ENCODE measurements at regions not wholly inside any gene's neighbourhood (a gene's known extent, or its start where the extent isn't known, plus 50 kb on each side); places are given as distances from the start of the nearest gene placed in this dataset.
"Not testable (repeated sequence)": the region's sequence is repeated elsewhere in the genome, so short reads cannot be mapped to it uniquely, and the experiment has no call there.

DNA sequence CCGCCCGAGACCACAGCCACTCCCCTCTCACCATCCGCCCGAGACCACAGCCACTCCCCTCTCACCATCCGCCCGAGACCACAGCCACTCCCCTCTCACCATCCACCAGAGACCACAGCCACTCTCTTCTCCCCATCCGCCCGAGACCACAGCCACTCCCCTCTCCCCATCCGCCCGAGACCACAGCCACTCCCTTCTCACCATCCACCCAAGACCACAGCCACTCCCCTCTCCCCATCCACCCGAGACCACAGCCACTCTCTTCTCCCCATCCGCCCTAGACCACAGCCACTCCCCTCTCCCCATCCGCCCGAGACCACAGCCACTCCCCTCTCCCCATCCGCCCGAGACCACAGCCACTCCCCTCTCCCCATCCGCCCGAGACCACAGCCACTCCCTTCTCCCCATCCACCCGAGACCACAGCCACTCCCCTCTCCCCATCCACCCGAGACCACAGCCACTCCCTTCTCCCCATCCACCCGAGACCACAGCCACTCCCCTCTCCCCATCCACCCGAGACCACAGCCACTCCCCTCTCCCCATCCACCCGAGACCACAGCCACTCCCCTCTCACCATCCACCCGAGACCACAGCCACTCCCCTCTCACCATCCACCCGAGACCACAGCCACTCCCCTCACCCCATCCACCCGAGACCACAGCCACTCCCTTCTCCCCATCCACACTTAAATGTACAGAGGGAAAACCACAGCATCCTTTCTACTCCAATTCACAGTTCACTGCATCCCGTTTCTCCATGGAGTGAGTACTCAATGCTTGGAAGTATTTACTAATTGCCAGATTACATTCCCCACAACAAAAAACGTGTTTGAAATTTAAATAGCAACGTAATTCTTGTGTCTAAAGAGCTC lies 83.5 kb upstream of the SFSWAP start:
- H3K4me1 ChIP-seq (ENCODE audit: control insufficient read depth, low read depth, low read length) = peaks cover 20% of the 10 kb centered on the region
- H3K36me3 ChIP-seq (ENCODE audit: control insufficient read depth, low read depth, low read length); H3K27ac ChIP-seq (ENCODE audit: low read length); H3K9ac ChIP-seq (ENCODE audit: low read length); H3K27me3 ChIP-seq (ENCODE audit: control insufficient read depth, insufficient read depth, low read length); H3K9me3 ChIP-seq (ENCODE audit: control insufficient read depth, low read depth, low read length): not testable (repeated sequence)
- H3K4me3 ChIP-seq (ENCODE audit: low read length) = peak overlapping the region; percentile 37

DNA sequence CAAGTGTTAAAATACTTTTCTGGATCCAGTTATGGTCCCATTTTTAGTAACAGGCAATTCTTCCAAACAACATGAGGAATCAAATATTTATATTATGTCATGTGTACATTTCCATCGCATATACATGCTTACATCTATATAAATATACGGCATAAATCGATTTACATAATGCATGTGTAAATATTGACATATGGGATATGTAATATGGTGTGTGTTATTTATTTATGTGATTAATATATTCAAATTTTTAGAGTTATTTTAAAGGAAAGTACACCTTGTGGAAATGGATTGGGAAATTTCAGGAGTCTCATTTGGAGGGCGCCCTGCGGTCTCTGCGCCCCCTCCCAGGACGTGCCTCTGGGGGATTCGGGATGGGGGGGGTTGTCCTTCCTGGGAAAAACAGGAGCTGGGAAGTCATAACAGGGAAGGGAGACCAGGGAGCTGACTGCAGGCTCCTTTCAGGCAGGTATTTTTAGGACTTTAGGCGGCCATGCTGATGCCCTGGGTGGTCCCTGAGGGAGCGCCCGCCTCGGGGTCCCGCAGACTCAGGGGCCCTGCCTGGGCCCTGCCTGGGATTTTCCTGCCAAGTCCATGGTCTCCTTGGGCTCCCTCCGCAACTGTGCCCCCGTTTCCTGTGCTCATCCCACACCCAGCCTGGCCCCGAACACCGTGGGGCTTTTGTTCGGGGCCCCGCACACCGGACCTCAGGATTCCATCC lies 82.7 kb upstream of the SFSWAP start:
- Histone ChIP-seq H3K27ac (ENCODE audit: low read length) (no peak overlapping the region), H3K4me3 (ENCODE audit: low read length) (no peak overlapping the region), H3K9ac (ENCODE audit: low read length) (no peak overlapping the region), H3K36me3 (ENCODE audit: control insufficient read depth, low read depth, low read length) (no peaks in the 10 kb centered on the region), H3K4me1 (ENCODE audit: control insufficient read depth, low read depth, low read length) (peaks cover 20% of the 10 kb centered on the region), H3K9me3 (ENCODE audit: control insufficient read depth, low read depth, low read length) (no peaks in the 10 kb centered on the region), H3K27me3 (ENCODE audit: control insufficient read depth, insufficient read depth, low read length) (no peaks in the 10 kb centered on the region)

DNA sequence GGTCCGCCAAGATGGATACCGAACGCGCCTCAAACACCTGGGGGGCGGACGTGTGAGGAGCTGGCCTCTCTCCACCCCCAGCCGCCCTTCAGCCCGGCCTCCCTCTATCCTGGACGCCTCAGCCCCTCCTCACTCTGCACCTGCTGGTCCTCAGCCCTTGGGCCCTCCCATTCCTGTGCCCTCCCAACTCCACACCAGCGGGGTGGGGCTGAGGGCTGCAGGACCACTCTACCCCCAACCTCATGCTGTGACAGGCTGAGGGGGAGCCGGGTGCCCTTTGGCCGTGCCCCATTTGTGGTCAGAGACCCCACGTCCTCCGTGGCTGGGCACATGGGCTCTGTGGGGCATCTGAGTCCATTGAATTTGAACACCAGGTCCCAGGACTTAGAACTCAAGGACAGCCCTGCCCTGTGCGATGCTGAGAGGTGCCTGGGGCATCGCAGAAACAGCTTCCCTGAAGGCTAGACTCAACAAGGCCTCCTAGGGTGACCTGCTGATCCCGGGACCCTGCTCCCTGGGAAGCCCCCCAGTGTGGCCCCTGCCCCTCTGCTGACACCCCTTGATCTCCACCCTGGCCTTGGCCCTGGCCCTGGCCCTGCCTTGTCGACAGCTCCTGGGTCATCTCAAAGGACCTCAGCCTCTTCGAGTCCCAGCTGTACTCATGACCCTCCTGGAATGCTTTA lies 82.0 kb upstream of the SFSWAP start:
- Histone ChIP-seq H3K4me1 (ENCODE audit: control insufficient read depth, low read depth, low read length) (peaks cover 20% of the 10 kb centered on the region), H3K36me3 (ENCODE audit: control insufficient read depth, low read depth, low read length) (no peaks in the 10 kb centered on the region), H3K4me3 (ENCODE audit: low read length) (no peak overlapping the region), H3K9me3 (ENCODE audit: control insufficient read depth, low read depth, low read length) (no peaks in the 10 kb centered on the region), H3K27ac (ENCODE audit: low read length) (no peak overlapping the region), H3K27me3 (ENCODE audit: control insufficient read depth, insufficient read depth, low read length) (no peaks in the 10 kb centered on the region), H3K9ac (ENCODE audit: low read length) (no peak overlapping the region)

DNA sequence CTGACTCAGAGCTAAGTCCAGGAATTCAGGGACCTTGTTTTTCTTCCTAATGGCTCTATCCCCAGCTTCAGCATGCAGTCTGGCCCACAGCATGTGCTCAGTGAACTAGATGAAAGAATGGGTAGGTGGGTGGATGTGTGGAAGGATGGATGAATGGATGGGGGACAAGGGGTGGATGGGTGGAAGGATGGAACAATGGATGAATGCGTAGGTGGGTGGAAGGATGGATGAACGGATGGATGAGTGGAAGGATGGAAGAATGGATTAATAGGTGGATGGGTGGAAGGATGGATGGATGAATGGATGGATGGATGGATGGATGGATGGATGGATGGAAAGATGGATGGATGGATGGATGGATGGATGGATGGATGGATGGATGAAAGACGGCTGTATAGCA lies 79.7 kb upstream of the SFSWAP start:
- Histone ChIP-seq H3K36me3 (ENCODE audit: control insufficient read depth, low read depth, low read length) (no peaks in the 10 kb centered on the region), H3K27ac (ENCODE audit: low read length) (no peak overlapping the region)

DNA sequence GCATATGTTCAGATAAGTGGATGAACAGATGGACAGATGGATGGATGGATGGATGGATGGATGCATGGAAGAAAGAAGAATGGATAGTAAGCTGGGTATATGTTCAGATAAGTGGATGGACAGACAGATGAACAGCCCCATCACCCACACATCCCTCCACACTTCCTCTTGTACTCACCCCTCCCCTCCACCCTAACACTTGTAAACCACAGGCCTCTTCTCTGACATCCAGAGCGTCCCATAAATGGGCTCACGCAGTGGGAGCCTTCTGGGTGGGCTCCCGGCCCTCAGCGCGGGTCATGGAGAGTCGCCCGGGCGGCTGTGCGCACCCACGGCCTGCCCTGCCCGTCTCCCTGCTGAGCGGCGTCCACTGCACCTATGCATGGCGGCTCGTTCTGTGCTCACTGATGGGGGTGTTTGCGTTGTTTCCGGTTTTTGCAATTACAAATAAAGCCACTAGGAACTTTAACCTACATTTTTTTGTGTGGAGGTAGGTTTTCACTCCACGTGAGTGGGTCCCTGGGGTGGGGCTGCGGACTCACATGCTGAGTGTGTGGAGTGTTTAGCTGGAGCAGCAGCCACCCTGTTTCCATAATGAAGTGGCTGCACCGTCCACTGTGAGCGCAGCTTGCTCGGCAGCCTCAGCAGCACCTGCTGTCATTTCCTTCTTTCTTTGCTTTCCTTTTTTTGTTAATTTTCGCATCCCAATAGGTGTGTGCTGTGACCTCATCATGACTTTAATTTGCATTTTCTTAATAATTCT lies 78.8 kb upstream of the SFSWAP start:
- not testable (repeated sequence) for H3K9me3 ChIP-seq (ENCODE audit: control insufficient read depth, low read depth, low read length); H3K27ac ChIP-seq (ENCODE audit: low read length); H3K36me3 ChIP-seq (ENCODE audit: control insufficient read depth, low read depth, low read length); H3K4me1 ChIP-seq (ENCODE audit: control insufficient read depth, low read depth, low read length); H3K4me3 ChIP-seq (ENCODE audit: low read length); H3K9ac ChIP-seq (ENCODE audit: low read length); H3K27me3 ChIP-seq (ENCODE audit: control insufficient read depth, insufficient read depth, low read length)

More for the DNA sequence above, 79.7 kb upstream of the SFSWAP start:
- no peak overlapping the region for H3K9ac ChIP-seq (ENCODE audit: low read length)
- H3K9me3 ChIP-seq (ENCODE audit: control insufficient read depth, low read depth, low read length) = no peaks in the 10 kb centered on the region
- no peaks in the 10 kb centered on the region for H3K27me3 ChIP-seq (ENCODE audit: control insufficient read depth, insufficient read depth, low read length)
- H3K4me1 ChIP-seq (ENCODE audit: control insufficient read depth, low read depth, low read length) = no peaks in the 10 kb centered on the region
- H3K4me3 ChIP-seq (ENCODE audit: low read length) = no peak overlapping the region

DNA sequence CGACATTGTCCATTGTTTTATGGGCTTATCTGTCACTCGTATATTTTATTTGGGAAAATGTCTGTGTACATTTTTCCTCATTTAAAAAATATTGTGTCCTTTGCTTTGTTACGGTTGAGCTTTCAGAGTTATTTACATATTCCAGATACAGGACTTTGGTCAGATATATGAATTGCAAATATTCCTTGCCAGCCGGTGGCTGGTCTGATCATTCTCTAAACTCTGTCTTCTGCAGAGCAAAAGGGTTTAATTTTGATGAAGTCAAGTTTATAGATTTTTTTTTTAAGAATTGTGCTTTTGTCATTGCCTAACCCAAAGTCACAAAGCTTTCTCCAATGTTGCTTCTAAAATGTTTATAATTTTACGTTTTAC lies 78.3 kb upstream of the SFSWAP start:
- H3K4me3 ChIP-seq (ENCODE audit: low read length); H3K27ac ChIP-seq (ENCODE audit: low read length); H3K27me3 ChIP-seq (ENCODE audit: control insufficient read depth, insufficient read depth, low read length); H3K9ac ChIP-seq (ENCODE audit: low read length); H3K36me3 ChIP-seq (ENCODE audit: control insufficient read depth, low read depth, low read length); H3K4me1 ChIP-seq (ENCODE audit: control insufficient read depth, low read depth, low read length); H3K9me3 ChIP-seq (ENCODE audit: control insufficient read depth, low read depth, low read length): not testable (repeated sequence)

DNA sequence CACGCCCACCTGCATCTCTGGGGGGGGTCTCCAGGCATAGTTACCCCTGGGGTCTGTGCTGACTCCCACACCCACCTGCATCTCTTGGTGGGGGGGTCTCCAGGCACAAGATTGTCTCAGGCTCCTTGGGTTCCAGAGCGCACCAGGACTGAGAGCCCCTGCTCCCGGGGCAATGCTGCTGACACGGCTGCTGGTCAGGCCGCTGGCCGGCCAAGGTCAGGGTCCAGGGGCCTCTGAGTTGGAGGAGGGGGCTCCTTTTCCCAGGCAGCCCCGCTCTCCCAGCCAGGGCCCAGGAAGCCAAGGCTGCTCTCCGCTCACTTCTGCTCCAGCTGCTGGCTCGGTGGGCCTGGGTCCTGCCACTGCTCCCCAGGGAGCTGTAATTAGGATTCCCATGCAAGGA lies 77.3 kb upstream of the SFSWAP start:
- not testable (repeated sequence) for H3K9ac ChIP-seq (ENCODE audit: low read length); H3K9me3 ChIP-seq (ENCODE audit: control insufficient read depth, low read depth, low read length); H3K4me3 ChIP-seq (ENCODE audit: low read length); H3K27ac ChIP-seq (ENCODE audit: low read length); H3K36me3 ChIP-seq (ENCODE audit: control insufficient read depth, low read depth, low read length); H3K27me3 ChIP-seq (ENCODE audit: control insufficient read depth, insufficient read depth, low read length); H3K4me1 ChIP-seq (ENCODE audit: control insufficient read depth, low read depth, low read length)

DNA sequence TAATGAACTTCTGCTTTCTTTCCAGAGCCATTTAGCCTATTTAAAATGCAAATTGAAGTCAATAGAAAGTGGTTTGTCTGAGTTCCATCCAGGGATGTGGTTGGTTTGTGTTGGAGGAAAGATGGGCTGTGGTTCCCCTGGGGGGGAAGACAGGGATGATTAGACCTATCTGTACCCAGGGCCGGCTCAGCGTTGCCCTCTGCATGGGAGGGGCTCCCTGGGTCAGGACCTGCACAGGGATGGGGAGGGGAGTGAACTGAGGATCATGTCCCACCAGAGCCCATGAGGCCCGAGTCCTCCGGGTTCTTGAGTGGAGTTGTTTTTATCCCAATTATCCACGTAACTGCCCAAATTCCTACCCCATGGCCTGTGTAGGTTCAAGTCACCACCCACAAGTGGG lies 76.9 kb upstream of the SFSWAP start:
- Histone ChIP-seq H3K9ac (ENCODE audit: low read length) (no peak overlapping the region), H3K4me1 (ENCODE audit: control insufficient read depth, low read depth, low read length) (no peaks in the 10 kb centered on the region), H3K9me3 (ENCODE audit: control insufficient read depth, low read depth, low read length) (no peaks in the 10 kb centered on the region), H3K27me3 (ENCODE audit: control insufficient read depth, insufficient read depth, low read length) (no peaks in the 10 kb centered on the region), H3K36me3 (ENCODE audit: control insufficient read depth, low read depth, low read length) (no peaks in the 10 kb centered on the region), H3K4me3 (ENCODE audit: low read length) (no peak overlapping the region), H3K27ac (ENCODE audit: low read length) (no peak overlapping the region)

DNA sequence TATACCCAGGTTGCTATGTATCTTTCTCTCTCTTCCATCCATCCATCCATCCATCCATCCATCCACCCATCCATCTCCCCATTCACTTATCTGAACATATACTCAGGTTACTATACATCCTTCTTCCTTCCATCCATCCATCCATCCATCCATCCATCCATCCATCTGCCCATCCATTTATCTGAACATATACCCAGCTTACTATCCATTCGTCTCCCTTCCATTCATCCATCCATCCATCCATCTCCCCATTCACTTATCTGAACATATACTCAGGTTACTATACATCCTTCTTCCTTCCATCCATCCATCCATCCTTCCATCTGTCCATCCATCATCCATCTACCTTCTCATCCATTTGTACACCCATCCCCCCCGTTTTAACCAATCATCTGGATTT lies 75.9 kb upstream of the SFSWAP start:
- not testable (repeated sequence) for H3K27me3 ChIP-seq (ENCODE audit: control insufficient read depth, insufficient read depth, low read length); H3K9ac ChIP-seq (ENCODE audit: low read length); H3K4me1 ChIP-seq (ENCODE audit: control insufficient read depth, low read depth, low read length); H3K9me3 ChIP-seq (ENCODE audit: control insufficient read depth, low read depth, low read length); H3K4me3 ChIP-seq (ENCODE audit: low read length); H3K36me3 ChIP-seq (ENCODE audit: control insufficient read depth, low read depth, low read length); H3K27ac ChIP-seq (ENCODE audit: low read length)

DNA sequence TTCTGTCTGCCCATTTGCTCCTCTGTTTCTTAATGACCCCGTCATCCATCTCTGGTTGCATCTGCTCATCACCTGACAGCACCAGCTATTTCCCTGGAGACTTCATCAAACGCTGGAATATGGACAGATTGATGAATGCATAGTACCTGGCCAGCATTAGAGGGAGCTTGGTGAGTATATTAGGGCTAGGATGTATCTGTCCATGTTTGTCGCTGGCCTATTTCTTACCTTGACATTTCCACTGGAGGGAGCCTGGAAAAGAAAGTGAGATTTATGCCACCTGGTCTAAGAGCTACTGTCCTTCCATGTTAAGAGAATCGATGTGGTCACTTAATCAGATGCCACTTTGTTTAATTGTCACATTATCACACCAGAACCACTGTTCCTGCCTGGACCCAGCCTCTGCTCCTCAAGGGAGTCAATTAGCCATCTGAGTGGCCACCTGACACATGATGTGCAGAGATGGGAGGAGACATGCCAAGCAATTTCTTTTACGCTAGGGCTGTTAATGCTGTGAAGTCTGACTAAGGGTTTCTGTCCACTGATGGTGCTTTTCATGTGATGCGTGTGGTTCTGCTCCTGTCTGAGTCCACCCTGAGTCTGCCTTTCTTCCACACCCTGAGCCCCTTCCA lies 75.3 kb upstream of the SFSWAP start:
- Histone ChIP-seq H3K27me3 (ENCODE audit: control insufficient read depth, insufficient read depth, low read length) (no peaks in the 10 kb centered on the region), H3K9ac (ENCODE audit: low read length) (no peak overlapping the region), H3K27ac (ENCODE audit: low read length) (no peak overlapping the region), H3K4me3 (ENCODE audit: low read length) (no peak overlapping the region), H3K4me1 (ENCODE audit: control insufficient read depth, low read depth, low read length) (no peaks in the 10 kb centered on the region), H3K9me3 (ENCODE audit: control insufficient read depth, low read depth, low read length) (no peaks in the 10 kb centered on the region), H3K36me3 (ENCODE audit: control insufficient read depth, low read depth, low read length) (no peaks in the 10 kb centered on the region)

DNA sequence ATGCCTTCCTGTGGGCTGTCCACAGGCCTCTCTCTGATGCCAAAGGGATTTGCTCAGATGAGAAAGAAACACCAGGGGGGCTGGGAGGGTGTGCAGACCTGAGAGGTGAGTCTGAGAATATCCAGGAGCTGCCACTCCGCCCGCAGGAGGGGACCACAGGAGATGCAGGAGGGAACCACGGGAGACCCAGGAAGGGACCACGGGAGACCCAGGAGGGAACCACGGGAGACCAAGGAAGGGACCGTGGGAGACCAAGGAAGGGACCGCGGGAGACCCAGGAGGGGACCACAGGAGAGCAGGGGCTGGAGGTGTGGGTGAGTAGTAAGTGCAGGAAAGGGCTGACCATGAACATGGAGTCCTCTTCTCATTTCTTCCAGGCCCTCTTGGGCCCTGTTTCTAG lies 74.6 kb upstream of the SFSWAP start:
- Histone ChIP-seq H3K9me3 (ENCODE audit: control insufficient read depth, low read depth, low read length) (no peaks in the 10 kb centered on the region), H3K4me1 (ENCODE audit: control insufficient read depth, low read depth, low read length) (no peaks in the 10 kb centered on the region), H3K9ac (ENCODE audit: low read length) (no peak overlapping the region), H3K27ac (ENCODE audit: low read length) (no peak overlapping the region), H3K27me3 (ENCODE audit: control insufficient read depth, insufficient read depth, low read length) (no peaks in the 10 kb centered on the region), H3K4me3 (ENCODE audit: low read length) (no peak overlapping the region), H3K36me3 (ENCODE audit: control insufficient read depth, low read depth, low read length) (no peaks in the 10 kb centered on the region)
